Hematopoietic multipotent progenitor cell treated with erythropoietin and hydrocortisone succinate and interleukin-3 and kit ligand, for 8 days (in vitro differentiated cells): ENCODE measurements at regions not wholly inside any gene's neighbourhood (a gene's known extent, or its start where the extent isn't known, plus 50 kb on each side); places are given as distances from the start of the nearest gene placed in this dataset.
A peak's percentile ranks its signal among the peaks of the same experiment; 100 is the strongest.

ENCODE experiments used
- DNase-seq: peaks from one replicate; pipeline ENCODE4 v3.0.0-alpha.2; 2015

DNA sequence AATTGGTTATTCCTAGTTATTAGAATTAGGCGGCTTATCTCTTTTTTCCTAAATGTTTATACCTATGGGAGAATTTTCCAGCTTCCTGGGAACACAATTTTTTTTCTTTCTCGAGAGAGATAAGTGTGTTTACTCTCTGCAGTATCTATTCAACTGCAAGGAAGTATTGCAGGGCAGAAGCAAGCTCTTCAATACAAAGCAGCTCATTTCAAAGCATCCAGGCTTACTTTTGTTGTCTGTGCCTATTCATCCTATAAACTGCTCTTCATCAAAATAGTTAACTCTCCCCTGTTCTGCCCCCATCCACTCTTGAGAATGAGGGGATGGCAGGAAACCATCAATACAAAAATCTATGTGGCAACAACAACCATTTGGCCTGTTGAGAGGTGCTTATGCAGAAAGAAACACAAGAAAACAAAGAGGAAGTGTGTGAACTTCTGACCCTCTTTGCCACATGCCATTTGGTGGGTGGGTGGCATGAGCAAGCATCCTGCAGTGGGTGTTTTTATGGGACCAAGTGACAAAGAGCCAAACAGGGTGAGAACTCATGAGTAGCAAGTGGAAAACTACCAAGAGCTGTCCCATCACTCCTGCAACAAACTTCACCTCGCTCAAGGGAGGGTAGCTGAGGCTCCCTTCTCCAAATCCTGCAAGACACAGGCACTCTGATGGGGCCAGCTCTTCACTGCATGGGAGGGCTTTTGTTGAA is 50.6 kb upstream of the MRPS6 start:
- DNase-seq = peak; percentile 5

DNA sequence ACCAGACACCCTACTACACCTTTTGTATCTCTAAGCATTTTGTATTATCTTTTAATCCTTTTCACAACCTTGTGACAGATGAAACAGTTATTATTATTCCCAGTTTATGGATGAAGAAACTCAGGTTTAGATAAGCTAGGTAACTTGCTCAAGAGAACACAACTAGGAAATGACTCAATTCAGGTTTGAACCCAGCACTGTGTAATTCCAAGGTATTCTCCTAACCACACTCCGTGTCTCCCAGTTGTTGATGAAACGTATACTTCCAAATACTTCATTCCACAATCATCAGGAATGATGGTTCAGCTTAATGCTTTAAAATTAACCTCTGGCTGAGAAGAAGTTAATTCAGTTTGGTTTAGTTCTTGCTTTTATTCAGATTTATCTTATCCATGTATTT is 51.7 kb upstream of the MRPS6 start:
- DNase-seq = no peak

DNA sequence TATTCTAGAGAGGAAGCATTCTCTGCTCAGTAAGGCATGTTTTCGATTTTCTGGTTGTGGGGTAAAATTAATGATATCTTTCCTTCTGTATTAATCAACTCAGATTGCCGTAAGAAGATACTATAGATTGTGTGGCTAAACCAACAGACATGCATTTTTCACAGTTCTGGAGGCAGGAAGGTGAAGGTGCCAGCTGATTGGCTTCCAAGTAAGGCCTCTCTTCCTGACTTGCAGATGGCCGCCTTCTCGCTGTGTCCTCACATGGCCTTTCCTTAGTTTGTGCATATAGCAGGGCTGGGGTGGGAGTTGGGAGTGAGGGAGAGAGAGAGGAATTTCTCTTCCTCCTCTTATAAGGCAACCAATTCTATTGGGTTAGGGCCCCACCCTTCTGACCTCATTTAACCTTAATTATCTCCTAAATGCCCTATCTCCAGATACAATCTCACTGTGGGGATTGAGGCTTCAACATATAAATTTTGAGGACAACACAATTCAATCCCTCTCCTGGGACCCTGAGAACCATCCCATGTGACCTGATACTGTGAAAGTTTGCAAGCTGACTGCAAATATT is 52.3 kb upstream of the MRPS6 start:
- DNase-seq = no peak

DNA sequence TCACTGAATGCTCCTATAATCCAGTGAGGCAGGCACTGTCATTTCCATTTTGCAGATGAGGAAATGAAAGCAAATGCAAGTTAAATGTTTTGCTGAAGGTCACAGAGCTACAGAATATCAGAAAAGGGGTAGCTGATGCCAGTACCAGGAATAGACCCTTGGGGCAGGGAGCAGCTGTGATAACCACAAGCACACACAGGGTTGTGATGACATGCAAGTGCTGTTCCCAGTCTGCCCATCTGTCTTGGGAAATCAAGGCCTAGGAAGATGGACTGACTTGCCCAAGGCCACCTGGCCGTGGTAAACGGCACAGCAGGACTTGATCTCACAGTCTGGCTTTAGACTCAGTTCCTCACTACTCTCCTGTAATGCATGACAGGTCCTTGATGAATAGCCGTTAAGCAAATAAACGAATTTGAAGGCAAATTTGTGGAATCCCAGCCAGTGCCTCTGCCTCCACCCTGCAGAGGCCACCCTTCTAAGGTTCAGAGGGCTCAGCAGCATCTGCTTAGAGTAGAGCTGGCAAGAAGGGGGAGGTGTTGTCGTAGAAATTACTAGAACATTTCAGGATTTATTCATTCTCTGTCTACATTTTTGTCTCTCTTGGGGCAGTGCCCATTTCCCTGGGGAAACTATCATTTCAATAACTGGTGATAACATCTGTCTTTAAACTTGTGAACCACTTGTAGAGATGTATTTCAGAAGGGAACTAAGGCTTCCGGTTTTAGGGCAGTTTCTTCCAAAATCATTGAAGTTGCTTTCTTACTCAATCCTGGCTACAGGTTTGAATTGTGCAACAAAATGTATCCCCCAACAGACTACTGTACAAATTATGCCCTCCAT is 53.2 kb upstream of the MRPS6 start:
- DNase-seq = no peak

DNA sequence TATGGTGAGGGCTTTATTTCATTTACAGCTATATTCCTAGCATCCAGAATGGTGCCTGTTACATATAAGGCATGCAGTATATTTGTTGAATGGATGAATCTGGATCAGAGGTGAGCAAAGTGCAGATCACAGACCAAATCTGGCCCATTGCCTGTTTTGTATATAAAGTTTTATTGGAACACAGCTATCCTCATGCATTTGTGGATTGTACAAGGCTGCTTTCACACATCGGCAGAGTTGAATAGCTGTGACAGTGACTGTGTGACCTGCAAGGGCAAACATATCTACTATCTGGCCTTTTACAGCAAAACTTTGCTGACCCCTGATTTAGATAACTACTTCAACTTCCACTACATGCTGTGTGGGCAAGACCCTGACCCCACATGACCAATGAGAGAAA is 54.0 kb upstream of the MRPS6 start:
- DNase-seq = no peak

DNA sequence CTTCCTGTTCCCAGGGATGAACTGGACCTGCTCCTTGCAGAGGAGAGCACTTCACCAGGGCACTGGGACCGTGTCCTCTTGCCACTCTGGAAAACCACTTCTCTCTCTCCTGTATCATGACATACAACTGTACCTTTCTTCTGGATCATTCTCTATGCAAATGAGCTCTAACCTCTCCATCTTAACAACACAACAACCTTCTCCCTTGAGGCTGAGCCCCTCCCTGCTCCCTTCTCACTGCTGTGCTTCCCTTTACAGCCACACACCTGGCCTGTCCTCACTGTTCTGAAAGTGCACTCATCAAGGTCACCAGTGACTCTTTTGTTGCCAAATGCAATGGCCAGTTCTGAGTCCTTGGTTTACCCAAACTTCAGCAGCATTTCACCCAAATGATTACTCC is 54.5 kb upstream of the MRPS6 start:
- DNase-seq = no peak

DNA sequence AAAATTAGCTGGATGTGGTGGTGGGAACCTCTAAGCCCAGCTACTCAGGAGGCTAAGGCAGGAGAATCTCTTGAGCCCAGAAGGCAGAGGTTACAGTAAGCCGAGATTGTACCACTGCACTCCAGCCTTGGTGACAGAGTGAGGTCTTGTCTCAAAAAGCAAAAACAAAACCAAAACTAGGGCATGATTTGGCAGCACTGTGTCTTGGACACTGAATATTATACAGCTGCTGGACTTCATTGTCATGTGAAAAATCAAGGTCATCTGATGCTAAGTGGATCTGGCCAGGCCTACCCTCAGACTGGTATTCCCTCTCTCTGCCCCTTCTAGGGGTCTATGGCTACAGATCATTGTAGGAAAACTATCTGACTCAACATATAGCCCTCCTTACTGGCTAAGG is 55.2 kb upstream of the MRPS6 start:
- no peak for DNase-seq

DNA sequence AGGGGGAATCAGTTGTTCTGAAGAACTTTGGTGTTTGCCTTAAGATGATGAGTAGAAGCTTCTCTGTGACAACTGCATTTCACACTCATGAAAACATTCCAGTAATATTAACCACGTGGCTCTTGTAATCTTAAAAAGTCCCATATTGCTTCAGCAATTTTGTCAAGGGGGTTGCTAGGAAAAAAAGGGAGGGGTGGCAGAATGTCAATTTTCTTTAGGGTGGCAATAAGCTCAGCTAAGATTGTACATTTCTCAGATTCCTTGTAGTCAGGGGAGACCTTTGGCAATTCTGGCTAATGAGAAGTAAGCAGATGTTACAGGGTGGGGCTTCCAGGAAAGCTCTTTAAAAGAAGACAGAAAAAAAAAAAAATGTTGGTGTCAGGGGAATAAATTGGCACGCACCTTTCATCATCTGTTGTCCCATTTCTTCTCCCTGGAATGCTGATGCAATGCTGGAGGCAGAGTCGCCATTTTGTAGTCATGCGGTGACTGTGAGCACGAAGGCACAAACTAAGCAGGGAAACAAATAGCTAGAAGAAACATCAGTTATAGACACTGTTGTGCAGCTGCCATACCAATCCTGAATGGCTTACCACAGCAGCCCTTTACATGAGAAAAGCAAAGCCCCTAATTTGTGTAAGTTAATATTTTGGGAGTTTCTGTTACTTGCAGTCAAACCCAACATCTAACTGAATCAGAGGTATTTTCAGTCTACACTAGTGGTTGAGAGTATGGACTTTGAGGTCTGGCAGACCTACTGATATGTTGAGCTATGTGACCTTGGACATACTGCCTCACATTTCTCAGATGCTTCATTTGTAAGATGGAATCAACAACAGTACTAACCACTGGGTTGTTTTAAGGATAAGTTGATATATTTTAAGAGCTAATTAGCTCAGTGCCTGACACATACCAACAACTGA is 56.1 kb upstream of the MRPS6 start:
- DNase-seq = peak; percentile 18

DNA sequence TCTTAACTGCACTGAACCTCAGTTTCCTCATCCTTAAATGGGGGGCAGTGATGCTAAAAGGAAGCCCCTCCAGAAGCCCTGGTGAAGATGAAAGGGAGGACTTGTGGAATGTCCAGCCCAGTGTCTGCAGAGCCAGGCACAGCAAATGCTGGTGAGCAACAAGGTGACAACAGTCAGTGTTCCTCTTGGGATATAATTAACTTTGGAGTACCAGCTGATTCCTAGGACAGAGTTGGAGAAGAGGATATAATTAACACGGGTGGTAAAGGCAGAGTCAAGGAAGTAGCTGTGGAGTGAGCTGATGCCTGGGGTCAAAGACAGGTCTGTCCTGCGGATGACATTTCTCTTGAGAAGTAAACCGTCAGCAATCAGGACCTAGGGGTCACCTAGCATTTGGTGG is 60.7 kb upstream of the MRPS6 start:
- no peak for DNase-seq

DNA sequence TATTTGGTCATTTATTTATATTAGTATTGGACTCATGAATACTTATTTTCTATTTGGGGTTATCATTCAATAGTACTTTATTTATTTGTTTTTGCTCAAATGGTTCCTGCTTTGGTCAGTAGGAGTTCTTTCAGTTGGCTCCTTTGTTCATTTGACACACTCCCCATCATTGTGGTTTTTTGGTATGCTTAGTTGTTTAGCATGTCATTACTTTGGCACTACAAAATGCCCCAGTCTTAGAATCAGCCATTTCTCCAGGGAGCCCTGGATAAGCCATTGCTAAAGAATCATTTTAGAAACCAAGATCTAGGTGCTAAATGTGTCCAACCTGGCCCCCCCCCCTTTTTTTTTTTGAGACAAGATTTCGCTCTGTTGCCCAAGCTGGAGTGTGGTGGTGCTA is 61.7 kb upstream of the MRPS6 start:
- DNase-seq = no peak

DNA sequence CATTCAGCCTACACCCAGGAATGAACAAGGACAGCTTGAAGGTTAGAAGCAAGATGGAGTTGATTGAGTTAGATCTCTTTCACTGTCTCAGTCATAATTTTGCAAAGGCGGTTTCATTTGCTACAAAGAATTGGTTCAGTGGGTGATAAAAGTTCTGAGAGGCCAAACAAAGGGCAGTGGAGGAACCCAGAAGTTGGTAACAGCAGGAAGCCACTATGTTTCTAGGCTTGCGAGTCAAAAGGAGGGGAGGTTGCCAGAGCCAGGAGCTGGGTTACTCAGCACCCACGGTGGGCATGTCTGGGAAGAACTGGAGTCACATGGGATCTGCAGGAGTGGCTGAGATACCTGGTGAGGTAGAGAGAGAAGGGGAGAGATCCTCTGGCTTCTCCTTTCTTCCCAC is 64.2 kb upstream of the MRPS6 start:
- no peak for DNase-seq

DNA sequence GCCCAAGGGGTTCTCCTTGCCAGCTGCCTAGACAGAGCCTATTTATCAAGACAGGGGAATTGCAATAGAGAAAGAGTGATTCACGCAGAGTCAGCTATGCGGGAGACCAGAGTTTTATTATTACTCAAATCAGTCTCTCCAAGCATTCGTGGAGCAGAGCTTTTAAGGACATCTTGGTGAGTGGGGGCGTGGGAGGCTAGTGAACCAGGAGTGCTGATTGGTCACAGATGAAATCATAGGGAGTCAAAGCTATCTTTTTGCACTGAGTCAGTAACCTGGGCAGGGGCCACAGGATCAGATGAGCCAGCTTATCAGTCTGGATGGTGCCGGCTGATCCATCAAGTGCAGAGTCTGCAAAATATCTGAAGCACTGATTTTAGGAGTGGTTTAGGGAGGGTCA is 64.8 kb upstream of the MRPS6 start:
- DNase-seq = no peak

DNA sequence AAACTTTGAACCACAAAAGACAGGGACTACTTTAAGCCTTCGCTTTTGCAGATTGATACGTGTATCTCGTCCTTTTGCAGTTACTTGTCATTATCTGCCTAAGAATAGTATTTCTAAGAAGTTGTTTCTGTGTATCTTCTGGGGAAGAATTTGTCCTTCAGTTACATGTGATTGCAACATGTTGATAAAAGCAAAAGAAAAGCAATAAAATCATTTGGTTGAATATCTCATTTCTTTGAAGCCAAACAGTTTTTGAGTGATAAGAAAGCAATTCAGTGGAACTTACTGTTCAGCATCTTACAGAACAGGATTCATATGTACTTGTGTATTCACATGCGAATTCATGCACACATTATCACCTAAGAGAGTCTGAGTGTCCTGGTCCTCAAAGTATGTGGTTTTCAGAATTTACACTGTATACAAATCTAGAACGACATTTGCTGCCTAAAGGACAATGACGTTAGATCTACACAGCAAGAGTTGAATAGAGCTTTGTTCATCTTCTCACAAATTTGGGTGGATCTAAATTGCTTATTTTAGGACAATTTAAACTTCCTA is 66.7 kb upstream of the MRPS6 start:
- DNase-seq = peak; percentile 7

DNA sequence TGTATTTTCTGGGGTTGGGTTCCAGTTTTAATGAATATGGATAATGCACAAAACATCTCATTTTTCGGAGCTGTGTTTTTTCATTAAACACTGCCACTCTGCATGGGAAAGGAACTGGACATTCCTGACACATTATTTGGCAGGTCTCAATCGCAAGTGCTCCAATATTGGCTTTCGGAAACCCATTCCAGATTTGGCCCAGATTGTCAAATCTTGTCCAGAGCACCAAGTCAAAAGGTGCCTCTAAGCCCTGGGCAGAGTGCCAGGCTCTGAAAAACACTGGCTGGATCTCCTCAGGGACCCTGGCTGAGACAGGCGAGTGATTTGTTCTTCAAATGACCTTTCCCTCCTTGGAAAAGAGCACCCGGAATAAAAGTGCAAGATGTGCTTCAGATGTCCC is 68.4 kb upstream of the MRPS6 start:
- DNase-seq = no peak

DNA sequence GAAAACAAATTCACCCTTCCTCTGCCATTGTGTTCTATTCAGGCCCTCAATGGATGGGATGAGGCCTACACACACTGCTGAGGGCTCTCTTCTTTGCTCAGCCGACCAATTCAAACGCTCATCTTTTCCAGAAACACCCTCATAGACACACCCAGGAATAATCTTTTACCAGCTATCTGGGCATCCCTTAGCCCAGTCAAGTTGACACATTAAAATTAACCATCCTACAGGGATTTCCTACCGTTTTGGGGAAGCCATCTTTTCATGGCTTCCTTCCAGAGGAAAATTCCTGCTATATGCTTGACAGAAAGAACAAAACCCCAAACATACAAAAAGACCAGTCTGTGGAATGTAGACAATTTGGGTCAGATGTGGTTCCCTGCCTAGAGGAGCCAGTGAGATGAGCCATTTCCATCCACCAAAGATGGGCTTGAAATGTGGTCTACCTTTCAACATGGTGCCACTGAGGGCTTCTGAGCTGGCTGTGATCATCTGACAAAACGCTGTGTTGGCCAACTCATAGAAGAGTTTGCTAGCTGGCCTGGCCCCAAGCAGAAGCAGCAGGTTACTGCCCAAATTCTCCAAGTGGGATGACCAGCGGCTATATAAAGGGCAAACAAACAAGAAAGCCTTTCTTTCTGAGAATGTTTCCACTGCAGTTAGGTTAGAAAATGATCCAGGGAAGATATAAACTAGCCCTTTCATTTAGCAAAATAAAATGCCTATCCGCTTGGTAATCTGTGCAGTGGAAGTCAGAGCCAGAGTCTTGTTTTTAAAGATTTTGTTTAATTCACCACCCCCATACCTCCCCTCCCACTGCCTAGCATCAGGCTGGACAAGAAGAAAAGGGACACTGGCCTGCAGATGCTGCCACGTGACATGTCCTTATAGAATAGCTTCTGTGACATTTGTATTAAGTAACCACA is 69.1 kb upstream of the MRPS6 start:
- no peak for DNase-seq

DNA sequence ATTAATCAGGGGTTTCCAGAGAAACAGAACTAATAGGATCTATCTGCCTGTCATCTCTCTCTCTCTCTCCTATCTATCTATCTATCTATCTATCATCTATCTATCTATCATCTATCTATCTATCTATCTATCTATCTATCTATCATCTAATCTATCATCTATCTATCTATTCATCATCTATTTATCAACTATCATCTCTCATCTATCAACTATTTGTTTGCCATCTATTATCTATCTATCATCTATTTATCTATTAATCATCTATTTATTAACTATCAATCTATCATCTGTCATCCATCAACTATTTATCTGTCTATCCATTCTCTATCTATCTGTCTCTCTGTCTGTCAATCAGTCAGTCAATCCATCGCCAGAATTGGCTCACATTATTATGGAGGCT is 70.0 kb upstream of the MRPS6 start:
- DNase-seq = no peak

DNA sequence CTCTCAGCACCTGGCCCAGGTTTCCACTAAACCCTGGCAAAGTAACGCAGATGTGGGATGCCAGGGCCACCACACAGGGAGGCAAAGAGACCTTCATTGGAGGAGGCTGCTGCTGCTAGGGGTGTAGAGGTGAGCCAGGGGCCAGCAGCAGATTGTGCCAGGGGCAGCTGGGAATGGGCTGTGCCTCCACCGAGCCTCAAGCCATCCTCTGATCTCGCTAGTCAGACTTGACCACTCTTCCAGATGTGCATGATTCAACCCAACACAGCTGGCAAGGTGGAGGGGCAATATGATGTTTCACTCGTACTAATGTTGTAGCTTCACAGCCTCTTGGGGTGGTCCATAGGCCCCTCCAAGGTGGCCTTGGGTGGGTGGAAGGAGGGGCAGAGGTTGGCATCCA is 73.0 kb upstream of the MRPS6 start:
- no peak for DNase-seq

DNA sequence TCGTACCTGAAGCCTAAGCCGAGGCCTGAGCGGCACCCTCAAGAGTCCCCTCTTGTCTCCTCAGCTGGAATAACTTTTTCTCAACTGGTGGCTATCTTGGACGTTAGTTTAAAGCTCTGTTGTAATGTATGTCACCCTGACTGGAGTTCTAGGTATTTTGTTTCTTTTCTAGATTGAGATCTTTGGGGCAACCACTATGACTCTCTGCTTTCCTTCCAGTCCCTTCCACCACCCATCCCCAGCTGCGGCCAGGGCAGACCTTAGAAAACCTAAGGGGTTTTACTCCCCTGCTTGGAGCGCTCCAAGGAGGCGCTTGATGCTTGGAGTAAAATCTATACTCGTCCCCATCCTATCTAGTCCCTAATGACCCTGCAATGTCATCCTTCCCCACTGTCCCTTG is 74.6 kb upstream of the MRPS6 start:
- no peak for DNase-seq

DNA sequence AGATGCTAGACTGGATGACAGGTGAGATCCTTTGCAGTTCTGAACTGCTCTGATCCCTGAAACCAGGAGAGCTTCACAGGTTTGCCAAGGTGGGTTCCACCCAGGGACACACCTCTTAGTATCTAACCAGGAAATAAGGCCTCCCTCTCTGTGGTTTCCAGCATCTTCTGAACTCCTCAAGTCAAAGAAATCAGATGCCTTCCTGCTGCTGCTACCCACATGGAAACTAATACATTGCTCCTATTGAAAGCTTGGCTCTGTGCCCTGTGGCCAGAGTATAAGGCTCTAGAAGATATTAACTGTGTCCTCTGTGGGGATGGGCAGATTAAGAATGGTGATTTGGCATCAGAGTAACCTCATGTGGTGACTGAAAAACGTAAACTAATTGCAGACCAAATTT is 75.0 kb upstream of the MRPS6 start:
- DNase-seq = peak; percentile 22

DNA sequence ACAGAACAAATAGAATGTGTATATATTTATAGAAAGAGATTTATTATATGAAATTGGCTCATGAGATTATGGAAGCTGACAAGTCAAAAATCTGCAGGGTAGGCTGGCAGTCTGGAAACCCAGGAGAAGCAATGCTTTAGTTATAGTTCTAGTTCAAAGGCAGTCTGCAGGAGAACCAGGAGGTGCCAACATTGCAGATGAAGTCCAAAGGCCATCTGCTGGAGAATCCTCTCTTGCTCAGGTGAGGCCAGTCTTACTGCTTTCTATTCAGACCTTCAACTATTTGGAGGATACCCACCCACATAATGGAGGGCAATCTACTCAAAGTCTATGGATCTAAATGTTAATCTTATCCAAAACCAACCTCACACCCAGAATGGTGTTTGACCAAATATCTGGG is 75.9 kb upstream of the MRPS6 start:
- no peak for DNase-seq

DNA sequence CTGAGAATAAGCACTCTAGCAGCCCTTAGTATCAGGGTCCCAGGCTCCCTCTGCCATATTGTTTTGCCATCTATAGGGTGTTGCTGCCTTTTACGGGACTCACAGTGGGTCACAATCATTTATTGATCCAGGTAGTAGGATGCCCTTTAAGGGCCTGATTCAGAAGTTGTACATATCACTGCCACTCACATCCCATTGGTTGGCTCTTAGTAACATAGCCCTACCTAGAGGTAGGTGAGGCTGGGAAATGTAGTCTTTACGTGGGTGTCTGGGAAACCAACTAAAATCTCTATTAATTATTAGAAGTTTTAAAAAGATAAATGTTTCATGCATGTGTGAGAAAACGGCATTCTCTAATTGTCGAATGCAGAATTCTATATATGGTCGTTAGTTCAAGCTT is 78.8 kb upstream of the ATP5PO start:
- DNase-seq = no peak
